ENCODE measurements at regions not wholly inside any gene's neighbourhood (a gene's known extent, or its start where the extent isn't known, plus 50 kb on each side); places are given as distances from the start of the nearest gene placed in this dataset.

- Histone ChIP-seq H2BK20ac (ENCODE audit: low read length) (no peak overlapping the region), H3K4me3 (ENCODE audit: extremely low read depth in 1 of 4, insufficient read depth in 2 of 4, low read depth in 3 of 4, low read length in 4 of 4) (no peak overlapping the region), H3K27me3 (replicated peaks in 1 of 4; ENCODE audit: control insufficient read depth in 3 of 4, extremely low read depth in 1 of 4, insufficient read depth in 3 of 4, low read length in 3 of 4) (no peaks in the 10 kb centered on the region), H3K4me1 (replicated peaks in 1 of 4; ENCODE audit: control insufficient read depth in 3 of 4, insufficient read depth in 4 of 4, low read length in 3 of 4) (no peaks in the 10 kb centered on the region), H3K79me1 (ENCODE audit: low read depth, low read length) (no peaks in the 10 kb centered on the region), H3K79me2 (ENCODE audit: control insufficient read depth in 1 of 2, insufficient read depth in 2 of 2, low read length in 2 of 2) (no peaks in the 10 kb centered on the region), H2BK12ac (ENCODE audit: low read depth, low read length) (no peak overlapping the region), H2AFZ (ENCODE audit: low read length) (no peak overlapping the region), H4K8ac (ENCODE audit: extremely low read depth, insufficient read depth, low read length) (no peak overlapping the region), H2AK5ac (ENCODE audit: low read depth, low read length) (no peak overlapping the region), H3K9ac (replicated peaks in 1 of 4; ENCODE audit: extremely low read depth in 1 of 4, low read depth in 3 of 4, low read length in 3 of 4) (no peak overlapping the region), H3K23ac (ENCODE audit: insufficient read length) (no peak overlapping the region), H3K27ac (ENCODE audit: low read depth, low read length) (no peak overlapping the region), H4K5ac (ENCODE audit: insufficient read length, low read depth, low read length) (no peak overlapping the region), H3K36me3 (ENCODE audit: control insufficient read depth in 2 of 4, insufficient read depth in 4 of 4, low read length in 3 of 4) (no peaks in the 10 kb centered on the region), H3K4me2 (ENCODE audit: insufficient read depth in 1 of 2, low read depth in 2 of 2, low read length in 2 of 2) (no peak overlapping the region), H2BK120ac (replicated peaks; ENCODE audit: low read depth, low read length) (no peak overlapping the region), H4K91ac (replicated peaks; ENCODE audit: insufficient read length, low read length) (no peak overlapping the region), H3K9me3 (ENCODE audit: insufficient read depth in 2 of 2, low read depth in 1 of 2, low read length in 1 of 2) (no peaks in the 10 kb centered on the region), H2BK15ac (ENCODE audit: low read length) (no peak overlapping the region), H3K14ac (ENCODE audit: insufficient read length) (no peak overlapping the region), H3K4ac (replicated peaks; ENCODE audit: insufficient read length, low read depth, low read length) (no peak overlapping the region), H4K20me1 (replicated peaks in 1 of 2; ENCODE audit: control insufficient read depth in 1 of 2, insufficient read depth in 2 of 2, low read length in 2 of 2) (no peaks in the 10 kb centered on the region), H3K56ac (replicated peaks; ENCODE audit: insufficient read length, low read depth, low read length) (no peak overlapping the region), H3K23me2 (ENCODE audit: low read depth, low read length) (no peaks in the 10 kb centered on the region), H3K18ac (ENCODE audit: extremely low read depth, low read length) (no peak overlapping the region), H2BK5ac (ENCODE audit: low read depth, low read length) (no peak overlapping the region)
- 84% methylated on average over 3 of the region's 3 CpGs; no CpG with 5 or more reads in 1 of the 2 experiments for WGBS, 2 experiments (ENCODE audit: extremely low coverage in 1 of 2, insufficient coverage in 1 of 2, insufficient read length in 1 of 2, insufficient replicate concordance in 2 of 2, low coverage in 1 of 2, low lambda C conversion rate in 2 of 2, missing lambda C conversion rate in 1 of 2)
- no peak for DNase-seq (ENCODE audit: low read depth in 1 of 2, low spot score in 2 of 2)
- no peak for FAIRE-seq
- ChIA-PET POLR2A (ENCODE audit: partially characterized antibody) (no interaction called here), CTCF (ENCODE audit: partially characterized antibody) (interaction anchor here (1.2 kb wide), 1 partner anchor 23 kb away, joined by 3 read pairs; no protein-coding TSS in a partner anchor)
- TF ChIP-seq RXRA (IDR thresholded peaks at IDR 0.05; ENCODE audit: insufficient read depth, low read depth, low read length) (no peak), BCL11A (IDR thresholded peaks at IDR 0.05; ENCODE audit: low read depth in 2 of 2, low read length in 2 of 2) (no peak), JUND (IDR thresholded peaks at IDR 0.05; ENCODE audit: low read length) (no peak), SUZ12 (IDR thresholded peaks at IDR 0.05; ENCODE audit: low read length) (no peak), SIRT6 (IDR thresholded peaks at IDR 0.05; ENCODE audit: low read length) (no peak), KDM4A (IDR thresholded peaks at IDR 0.05; ENCODE audit: low read depth, low read length, severe bottlenecking) (no peak), POU5F1 (IDR thresholded peaks at IDR 0.05; ENCODE audit: low read depth, low read length) (no peak), ZNF274 (IDR thresholded peaks at IDR 0.05; ENCODE audit: borderline replicate concordance, extremely low read depth, low read length) (no peak), POLR2AphosphoS5 (IDR thresholded peaks at IDR 0.05; ENCODE audit: low read depth, low read length) (no peak), JUN (IDR thresholded peaks at IDR 0.05; ENCODE audit: low read depth, low read length) (no peak)
These were observed 200.5 kb downstream of the HINT1 start for GRCh38 chr5:130964231-130965202.

Data from H1 (cell line).